SHP77 treated with DMSO at 0.1 percent for 48 hours (cell line): ENCODE measurements at regions not wholly inside any gene's neighbourhood (a gene's known extent, or its start where the extent isn't known, plus 50 kb on each side); places are given as distances from the start of the nearest gene placed in this dataset.
"Not testable (repeated sequence)": the region's sequence is repeated elsewhere in the genome, so short reads cannot be mapped to it uniquely, and the experiment has no call there.

Experiments used
- DNase-seq: peaks from one replicate; lab custom pipeline; 2025; lab: John Stamatoyannopoulos, UW

DNA sequence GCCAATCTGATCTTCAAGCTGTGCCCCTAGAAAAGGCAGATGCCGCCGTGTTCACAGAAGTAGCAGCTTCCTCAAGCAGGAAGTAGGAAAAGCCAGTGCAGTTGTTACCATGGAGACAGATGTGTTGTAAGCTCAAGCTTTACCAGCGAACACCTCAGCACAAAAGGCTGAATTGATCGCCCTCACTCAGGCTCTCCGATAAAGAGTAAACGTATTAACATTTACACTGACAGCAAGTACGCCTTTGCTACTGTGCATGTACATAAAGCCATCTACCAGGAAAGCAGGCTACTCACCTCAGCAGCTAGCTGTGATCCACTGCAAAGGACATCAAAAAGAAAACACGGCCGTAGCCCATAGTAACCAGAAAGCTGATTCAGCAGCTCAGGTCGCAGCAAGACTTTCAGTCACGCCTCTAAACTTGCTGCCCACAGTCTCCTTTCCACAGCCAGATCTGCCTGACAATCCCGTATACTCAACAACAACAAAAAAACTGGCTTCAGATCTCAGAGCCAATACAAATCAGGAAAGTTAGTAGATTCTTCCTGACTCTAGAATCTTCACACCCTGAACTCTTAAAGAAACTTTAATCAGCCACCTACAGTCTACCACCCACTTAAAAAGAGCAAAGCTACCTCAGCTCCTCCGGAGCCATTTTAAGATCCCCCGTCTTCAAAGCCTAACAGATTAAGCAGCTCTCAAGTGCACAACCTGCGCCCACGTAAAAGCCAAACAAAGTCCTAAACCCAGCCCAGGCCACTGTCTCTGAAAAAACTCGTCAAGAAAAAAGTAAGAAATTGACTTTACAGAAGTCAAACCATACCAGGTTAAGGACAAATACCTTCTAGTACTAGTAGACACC lies 160.0 kb downstream of the DEFB131A start:
- not testable (repeated sequence) for DNase-seq

DNA sequence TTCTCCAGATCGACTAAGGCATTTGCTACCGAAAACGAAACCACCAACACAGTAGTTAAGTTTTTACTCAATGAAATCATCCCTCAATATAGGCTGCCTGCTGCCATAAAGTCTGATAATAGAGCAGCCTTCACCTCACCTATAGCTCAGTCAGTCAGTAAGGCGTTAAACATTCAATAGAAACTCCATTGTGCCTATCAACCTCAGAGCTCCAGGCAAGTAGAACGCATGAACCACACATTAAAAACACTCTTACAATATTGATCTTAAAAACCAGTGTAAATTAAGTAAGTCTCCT lies 160.6 kb downstream of the DEFB131A start:
- not testable (repeated sequence) for DNase-seq

GRCh38 chr4:9608300-9608699 lies 164.1 kb downstream of the DEFB131A start:
- no peak for DNase-seq

- DNase-seq = not testable (repeated sequence)
These were observed 166.1 kb downstream of the DEFB131A start for GRCh38 chr4:9610321-9610720.

GRCh38 chr4:9611101-9611500 lies 166.9 kb downstream of the DEFB131A start:
- DNase-seq = no peak

GRCh38 chr4:9636411-9636810 lies 145.0 kb upstream of the DRD5 start:
- DNase-seq = not testable (repeated sequence)

DNA sequence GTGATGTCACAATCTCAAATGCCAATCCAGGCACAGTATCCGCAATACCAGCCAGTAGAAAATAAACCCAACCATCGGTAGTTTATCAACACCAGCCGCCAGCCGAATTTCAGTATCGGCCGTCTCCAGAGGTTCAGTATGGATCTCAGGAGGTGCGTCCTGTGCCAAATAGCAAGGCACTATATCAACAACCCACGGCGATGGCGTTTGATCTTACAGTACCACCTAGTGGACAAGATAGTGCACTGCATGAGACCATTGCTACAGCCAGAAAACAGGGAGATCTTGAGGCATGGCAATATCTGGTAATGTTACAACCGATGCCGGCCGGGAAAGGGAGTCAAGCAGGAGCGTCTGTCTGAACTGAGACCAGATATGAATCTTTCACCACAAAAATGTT lies 121.8 kb upstream of the DRD5 start:
- DNase-seq = not testable (repeated sequence)

GRCh38 chr4:9660955-9661354 lies 120.5 kb upstream of the DRD5 start:
- DNase-seq = not testable (repeated sequence)

DNA sequence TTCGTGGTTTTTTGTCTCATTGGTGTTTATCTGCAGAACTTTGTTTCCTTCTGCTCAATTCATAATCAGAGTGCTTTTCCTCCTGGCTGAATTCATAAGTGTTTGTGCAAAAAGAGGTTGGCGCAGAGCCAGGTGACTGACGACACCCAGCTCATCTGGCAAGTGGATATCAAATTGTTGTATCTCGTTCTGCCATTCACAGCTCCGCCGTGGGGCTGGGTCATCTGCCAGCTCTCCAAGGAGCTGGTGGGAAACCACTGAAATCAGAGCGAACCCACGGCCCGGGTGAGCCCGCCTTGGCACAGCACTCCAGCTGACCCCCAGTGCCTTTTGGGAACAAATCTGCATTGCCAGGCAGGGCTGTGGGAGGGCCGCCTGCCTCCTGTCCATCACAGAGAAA lies 110.7 kb upstream of the DRD5 start:
- not testable (repeated sequence) for DNase-seq

DNA sequence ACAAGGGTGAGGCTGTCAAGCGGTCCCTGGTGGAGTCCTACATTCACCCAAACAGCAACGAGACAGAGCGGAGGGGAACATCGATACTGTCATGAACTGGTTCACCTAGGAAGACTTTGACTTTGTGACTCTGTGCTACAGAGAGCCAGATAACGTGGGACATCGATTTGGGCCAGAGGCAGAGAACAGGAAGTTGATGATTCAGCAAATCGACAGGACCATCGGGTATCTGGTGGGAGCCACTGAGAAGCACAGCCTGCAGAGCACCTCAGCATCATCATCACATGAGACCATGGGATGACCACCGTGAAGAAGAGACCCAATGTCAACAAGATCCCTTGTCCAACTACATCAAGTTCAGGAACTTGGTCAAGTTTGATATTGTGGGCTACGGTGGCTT lies 104.1 kb upstream of the DRD5 start:
- not testable (repeated sequence) for DNase-seq

GRCh38 chr4:9679704-9680478 lies 101.5 kb upstream of the DRD5 start:
- no peak for DNase-seq

- DNase-seq = not testable (repeated sequence)
These were observed 98.3 kb upstream of the DRD5 start for GRCh38 chr4:9683174-9683573.

DNA sequence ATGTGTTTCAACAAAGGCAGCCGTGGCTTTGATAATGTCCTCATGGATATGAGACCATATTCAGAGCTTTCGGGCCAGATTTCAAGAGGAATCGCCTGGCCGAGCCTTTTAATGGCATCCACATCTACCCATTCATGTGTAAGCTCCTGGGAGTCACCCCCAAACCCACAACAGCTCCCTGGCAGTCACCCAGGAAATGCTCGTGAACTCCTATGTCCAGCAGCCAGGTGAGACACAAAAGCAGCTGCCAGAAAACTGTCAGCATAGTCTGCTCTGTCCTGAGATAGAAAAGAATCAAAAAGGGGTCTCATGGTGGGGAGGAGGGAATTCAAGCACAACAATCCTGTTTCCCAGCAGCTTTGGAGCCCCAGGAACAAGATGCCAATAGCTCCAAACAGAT lies 96.4 kb upstream of the DRD5 start:
- not testable (repeated sequence) for DNase-seq

DNA sequence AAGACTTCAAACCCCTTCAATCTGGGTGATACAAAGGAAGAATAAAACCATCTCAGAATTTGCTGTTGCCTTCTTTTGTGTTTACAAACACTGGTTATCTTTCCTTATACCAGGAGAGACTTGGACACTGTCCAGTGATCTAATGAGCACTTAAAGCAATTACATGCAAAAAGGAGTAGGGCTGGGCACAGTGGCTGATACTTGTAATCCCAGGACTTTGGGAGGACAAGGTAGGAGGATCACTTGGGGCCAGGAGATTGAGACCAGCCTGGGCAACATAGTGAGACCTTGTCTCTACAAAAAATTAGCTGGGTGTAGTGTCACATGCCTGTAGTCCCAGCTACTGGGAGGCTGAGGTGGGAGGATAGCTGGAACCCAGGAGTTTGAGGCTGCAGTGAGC lies 95.7 kb upstream of the DRD5 start:
- no peak for DNase-seq

DNA sequence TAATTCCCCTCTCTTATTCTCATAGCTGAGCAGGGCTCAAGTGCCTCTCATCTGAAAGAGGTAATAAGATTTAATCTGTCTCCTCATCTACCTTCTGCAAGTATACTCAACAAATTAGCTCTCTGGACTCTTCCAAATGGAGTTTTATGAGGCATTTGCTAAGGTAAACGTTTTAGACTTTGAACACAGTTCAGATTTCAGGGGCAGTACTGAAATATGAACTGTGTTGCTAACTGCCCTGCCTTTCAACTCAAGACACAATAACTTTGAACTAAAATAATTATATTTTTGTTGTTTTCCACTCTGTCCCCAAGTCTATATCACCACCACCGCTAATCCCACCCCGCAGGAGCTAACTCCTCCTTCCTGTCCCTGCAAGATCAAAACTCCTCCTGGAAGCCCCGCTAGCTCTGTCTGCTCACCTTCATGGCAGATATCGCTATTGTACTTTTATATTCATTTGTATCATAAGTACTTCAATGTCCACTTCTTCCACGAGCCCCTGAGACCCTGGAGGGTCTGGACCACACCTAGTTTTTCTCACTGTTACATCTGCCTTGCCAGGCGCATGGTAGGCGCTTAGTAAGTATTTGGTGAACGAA lies 90.7 kb upstream of the DRD5 start:
- DNase-seq = not testable (repeated sequence)

DNA sequence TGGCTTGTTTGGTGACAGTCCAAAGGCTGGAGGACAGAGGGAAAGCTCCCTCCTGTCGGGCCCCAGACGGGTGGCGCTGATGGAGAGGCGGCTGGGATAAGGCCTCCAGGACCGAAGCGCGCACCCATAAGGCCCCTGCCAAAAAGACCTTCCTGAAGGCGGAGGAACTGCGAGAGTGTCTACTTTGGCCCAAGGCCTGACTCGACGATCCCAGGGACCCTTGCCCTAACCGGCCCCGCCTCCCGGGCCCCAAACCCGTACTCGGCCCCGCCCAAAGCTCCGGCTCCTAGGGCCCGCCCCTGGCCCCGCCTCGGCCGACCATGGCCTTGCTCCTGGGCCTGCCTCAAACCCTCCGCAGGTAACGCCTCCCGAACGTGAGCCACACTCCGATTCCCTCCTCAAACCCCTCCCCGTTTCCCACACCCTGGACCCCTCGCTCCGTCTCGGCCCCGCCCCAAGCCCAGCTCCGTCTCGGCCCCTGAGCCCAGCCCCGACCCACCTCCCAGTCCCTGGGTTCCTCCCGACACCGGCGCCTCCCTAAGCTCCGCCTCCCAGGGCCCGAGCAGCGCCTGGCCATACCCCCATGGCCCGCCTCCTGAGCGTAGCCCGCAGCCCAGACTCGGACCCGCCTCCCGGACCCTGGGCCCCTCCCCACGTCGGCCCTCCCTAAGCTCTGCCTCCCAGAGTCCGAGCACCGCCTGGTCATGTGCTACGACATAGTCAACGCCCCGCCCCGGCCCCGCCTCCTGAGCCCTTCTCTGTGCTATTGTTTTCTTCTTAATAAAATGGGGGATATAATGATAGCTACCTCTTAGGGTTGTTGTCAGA lies 90.0 kb upstream of the DRD5 start:
- DNase-seq = peak; percentile 44

- DNase-seq = not testable (repeated sequence)
These were observed 88.5 kb upstream of the DRD5 start for GRCh38 chr4:9692791-9693491.

GRCh38 chr4:9694403-9694802 lies 87.0 kb upstream of the DRD5 start:
- not testable (repeated sequence) for DNase-seq

- peak; percentile 1 for DNase-seq
These were observed 85.4 kb upstream of the DRD5 start for GRCh38 chr4:9695994-9696393.

- not testable (repeated sequence) for DNase-seq
These were observed 84.9 kb upstream of the DRD5 start for GRCh38 chr4:9696561-9696960.

DNA sequence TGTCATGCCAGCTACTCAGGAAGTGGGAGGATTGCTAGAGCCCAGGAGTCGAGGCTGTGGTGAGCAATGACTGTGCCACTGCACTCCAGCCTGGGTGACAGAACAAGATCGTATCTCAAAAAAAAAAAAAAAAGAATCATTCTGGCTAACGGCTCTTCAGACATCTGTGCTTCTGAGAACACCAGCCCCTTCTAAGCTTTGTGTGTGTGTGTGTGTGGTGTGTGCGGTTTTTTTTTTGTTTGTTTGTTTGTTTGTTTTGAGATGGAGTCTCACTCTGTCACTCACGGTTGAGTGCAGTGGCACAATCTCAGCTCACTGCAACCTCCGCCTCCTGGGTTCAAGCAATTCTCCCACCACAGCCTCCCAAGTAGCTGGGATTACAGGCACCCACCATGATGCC lies 79.4 kb upstream of the DRD5 start:
- DNase-seq = not testable (repeated sequence)
